NCI-H2107 treated with DMSO at 0.1 percent for 48 hours (cell line): ENCODE measurements at regions not wholly inside any gene's neighbourhood (a gene's known extent, or its start where the extent isn't known, plus 50 kb on each side); places are given as distances from the start of the nearest gene placed in this dataset.

Experiments
- DNase-seq: peaks from one replicate; lab custom pipeline; 2025; ENCODE audit not compliant: unreplicated experiment; lab: John Stamatoyannopoulos, UW

DNA sequence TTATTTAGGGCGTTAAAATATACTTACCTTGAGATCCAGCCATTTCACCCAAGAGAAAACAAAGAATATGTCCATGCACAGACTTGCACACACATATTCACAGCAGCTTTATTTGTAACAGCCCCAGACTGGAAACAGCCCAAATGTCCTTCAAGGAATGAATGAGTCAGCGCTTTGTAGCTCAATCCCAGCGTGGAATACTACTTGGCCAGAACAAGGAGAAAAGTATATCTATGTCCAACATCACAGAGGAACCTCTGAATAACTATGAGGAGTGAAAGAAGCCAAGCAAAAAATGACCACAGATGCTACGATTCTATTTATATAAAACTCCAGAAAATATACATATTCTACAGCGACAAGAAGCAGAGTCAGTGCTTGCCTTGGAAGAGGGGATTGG, 158.3 kb downstream of the ENGASE start:
- DNase-seq: no peak

DNA sequence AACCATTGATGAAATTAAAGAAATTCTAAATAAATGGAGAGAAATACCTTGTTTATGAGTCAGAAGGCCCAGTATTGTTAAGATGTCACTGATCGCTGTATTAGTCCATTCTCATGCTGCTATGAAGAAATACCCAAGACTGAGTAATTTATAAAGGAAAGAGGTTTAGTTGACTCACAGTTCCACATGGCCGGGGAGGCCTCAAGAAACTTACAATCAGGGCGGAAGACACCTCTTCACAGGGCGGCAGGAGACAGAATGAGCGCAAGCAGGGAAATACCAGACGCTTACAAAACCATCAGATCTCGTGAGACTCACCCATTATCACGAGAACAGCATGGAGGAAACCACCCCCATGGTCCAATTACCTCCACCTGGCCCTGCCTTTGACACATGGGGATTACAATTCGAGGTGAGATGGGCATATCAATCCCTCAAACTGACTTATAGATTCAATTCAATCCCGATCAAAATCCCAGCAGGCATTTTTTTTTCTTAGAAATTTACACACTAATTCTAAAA, 157.2 kb downstream of the ENGASE start:
- no peak for DNase-seq

DNA sequence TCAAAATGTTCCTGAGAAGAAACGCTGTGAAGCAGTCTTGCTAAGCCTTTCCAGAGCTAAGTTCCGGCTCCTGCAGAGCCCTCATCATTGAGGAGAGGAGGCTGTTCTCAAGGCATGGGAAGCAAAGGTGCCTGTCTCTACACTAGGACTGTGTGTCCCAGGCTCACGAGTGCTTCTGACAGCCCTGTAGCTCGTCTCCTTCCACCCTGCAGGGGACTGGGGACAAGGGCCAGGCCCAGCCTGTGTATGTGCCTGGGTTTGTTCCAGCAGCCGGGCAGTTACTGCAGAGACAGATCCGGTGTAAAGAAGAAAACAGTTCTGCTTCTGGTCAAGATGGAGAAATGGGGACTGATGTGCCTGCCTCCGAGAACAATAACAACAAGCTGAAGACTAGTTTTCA, 156.0 kb downstream of the ENGASE start:
- DNase-seq: no peak

DNA sequence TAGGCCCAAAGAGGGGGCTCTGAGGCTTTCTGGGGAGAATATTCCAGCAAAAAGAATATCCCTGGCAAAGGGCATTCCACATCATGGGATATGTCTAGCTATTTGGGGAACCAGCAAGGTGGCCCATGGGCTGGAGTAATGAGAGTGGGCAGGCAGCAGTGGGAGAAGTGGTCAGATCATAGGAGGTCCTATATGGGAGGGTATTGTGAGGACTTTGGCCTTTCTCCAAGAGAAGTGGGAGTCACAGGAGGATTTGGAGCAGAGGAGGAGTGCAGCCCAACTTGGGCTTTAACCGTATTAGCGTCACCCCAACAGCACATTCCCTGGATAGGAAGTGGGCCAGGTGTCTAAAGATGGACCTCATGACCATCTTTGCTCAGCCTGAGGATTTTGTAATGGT, 151.4 kb downstream of the ENGASE start:
- DNase-seq: no peak

DNA sequence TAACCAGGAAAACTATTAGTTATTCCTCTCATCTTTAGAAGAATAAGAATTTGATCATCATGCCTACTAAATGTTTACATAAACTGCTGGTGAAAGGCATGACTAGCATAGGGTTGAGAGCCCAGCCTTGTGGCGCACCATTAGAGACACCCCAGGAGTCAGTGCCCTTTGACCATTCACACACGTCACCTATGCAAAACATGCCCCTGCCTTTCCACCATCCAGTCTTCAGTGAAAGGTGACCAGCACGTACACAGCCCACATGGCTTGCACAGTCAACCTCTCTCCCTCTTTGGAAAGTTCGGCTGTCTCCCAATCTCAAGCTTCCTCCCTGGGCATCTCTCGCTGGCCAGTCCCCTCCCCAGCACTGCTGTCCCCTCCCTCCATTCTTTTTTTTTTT, 150.3 kb downstream of the ENGASE start:
- no peak for DNase-seq

DNA sequence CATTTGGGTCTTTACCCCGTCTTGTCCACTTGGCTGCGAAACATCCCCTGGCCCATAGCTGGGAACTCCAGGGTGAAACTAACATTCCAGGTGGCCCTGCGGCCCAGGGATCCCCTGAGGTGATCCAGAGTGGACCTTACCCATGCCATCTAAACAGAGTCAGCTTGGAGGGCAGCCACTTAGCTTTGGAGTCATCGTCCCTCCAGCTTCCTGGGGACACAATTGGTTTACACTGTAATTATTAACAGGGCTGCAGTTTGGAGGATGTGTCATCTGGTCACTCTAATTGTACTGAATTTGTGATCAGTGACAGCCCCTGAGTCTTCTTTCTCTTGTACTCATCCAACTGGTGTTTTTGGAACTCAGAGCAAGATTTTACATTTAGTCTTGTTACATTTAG, 149.9 kb downstream of the ENGASE start:
- DNase-seq: no peak

DNA sequence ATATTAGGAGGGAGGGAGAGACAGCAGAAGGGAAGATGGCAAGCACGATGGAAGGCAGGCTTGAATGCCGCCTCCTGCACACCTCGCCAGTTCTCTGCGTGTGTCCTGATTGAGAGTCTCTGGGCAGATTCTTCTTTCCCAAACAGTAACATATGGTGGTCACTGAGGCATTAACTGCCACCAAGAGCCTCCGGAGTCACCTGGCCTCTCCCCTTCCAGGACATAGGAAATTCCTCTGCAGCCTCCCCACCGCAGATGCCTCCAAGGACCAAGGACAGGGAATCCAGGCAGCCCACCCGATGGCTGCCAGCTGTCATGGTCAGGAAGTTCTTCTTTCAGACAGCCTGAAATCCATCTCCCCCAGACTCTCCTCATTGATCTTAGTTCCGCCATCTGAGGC, 149.3 kb downstream of the ENGASE start:
- no peak for DNase-seq

DNA sequence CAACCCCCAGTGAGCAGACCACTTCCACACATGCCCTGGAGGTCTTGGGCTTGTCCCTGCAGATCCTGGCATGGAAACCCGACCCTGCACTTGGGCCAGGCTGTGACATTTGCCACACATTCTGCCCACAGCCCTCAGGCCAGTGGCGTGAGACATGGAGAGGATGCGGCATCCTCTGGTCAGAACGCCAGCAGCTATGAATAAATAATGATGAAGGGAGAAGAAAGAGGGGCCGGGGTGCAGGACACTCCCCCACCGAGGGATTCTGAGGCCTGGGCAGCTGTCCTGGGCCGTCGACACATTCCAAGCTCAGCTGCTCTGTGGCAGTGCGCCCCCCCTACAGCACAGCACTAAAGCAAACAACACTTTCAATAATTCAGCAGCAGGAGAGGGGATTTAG, 148.8 kb downstream of the ENGASE start:
- no peak for DNase-seq

DNA sequence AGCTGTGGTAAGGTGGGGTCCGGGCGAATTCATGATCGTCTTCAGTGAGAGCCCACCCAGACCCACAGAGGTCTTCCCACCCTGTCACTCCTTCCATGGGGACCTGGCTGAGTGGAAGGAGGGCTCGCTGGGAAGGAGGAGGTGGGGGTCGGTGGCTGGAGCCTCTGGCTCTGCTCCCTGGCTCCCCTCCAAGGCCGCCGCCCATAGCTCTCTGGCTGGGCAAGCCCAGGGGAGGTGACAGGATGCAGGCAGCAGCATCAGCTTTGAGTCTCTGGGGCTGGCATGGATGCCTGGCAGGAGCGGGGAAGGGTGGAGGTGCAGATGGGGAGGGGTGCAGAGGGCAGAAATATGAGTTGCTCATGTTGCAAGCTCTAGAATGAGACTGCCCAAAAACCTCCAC, 147.0 kb downstream of the ENGASE start:
- no peak for DNase-seq

DNA sequence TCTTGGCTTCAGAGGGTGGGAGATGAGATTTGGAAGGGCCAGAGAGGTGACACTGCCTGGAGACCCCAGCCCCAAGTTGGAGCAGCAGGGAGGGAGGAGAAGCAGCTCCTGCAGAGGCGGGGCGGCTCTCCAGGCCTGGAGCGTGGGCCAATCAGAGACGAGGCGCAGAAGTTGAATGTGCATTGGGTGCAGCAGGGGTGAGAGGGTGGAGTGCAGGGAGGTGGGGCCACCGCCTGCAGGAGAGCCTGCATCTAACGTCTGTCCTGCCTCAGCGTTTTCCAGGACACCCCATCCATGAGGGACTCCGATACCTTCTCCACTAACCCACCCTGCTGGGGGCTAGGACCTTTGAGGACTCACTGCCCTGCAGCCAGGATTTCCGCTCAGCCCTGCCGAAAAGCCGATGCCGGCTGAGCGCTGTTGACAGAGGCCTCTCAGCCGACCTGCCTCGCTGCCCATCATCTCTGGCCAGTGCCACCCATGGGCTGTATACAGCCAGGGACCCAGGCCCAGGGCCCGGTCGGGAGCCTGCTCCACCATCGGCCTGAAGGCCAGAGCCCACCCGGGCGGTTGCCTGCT, 146.2 kb downstream of the ENGASE start:
- no peak for DNase-seq

DNA sequence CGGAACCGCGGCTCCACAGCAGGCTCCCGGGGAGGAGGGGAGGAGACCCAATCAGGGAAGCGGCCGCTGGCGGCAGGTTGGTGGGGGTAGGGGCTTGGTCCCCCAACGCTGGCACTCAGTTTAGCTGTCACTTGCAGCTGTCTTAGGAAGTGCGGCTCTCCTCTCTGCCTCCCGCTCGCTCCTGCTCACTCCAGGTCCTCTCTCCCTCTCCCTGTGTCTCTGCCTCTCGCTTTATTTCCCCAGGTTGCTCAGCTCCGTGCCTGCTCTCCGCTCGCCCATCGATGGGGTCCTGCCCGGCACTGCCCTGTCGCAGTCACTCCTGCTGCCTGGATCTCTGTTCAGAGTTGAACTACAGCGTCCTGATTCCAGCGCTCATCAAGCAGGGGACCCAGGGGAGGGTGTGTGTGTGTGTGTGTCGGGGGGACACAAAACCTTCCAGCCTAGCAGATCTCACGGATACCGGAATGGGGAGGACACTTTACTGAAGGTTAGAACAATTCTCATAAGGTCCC, 145.6 kb downstream of the ENGASE start:
- no peak for DNase-seq

DNA sequence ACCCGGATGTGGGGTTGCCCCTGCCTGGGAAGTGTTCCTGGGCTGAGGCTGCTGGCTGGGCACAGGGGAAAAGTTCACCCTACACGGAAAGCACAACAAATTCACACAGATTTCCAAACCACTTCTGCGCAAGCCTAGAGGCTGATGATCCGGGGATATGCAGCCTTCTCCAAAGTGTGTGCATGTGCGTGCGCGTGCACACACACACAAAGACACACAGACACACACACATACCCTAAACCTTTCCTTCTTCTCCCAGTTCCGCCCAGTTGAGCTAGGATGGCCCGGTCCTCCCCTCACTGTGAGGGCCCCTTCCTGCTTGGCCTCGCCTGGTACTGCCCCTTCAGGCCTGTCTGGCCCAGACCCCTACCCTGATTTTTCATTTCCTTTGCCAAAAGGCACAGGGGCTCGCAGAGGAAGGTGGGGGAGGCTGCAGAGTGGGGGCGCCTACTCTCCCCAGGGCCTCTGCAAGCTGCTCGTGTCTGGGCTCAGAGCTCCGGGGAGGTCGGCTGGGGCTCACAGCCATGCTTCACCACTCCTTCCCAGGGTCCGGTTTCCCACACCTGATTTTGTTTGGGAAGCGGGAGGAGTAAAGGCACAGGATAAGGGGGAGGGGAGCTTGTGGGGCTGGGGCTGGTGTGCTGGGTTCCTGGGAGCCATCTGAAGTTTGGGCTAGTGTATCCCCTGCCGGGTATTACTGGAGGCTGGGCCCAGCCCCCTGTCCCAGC, 144.7 kb downstream of the ENGASE start:
- no peak for DNase-seq

DNA sequence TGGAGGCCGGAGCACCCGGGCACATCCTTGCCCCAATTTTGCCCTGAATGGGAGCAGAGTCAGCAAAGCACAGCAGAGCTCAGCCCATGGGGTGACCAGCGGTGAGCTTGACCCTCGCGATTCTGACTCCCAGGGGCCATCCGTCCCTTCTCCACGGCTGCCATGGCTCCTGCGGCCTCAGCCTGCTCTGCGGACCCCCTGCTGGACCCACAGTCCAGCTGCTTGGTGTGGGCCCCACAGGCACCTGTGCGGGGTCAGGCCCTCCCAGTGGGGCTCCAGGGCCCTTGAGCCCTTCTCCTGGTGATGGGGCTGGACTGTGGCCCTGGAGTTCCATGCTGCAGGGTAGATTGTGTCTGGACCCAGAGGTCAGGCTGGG, 144.2 kb downstream of the ENGASE start:
- DNase-seq: no peak

DNA sequence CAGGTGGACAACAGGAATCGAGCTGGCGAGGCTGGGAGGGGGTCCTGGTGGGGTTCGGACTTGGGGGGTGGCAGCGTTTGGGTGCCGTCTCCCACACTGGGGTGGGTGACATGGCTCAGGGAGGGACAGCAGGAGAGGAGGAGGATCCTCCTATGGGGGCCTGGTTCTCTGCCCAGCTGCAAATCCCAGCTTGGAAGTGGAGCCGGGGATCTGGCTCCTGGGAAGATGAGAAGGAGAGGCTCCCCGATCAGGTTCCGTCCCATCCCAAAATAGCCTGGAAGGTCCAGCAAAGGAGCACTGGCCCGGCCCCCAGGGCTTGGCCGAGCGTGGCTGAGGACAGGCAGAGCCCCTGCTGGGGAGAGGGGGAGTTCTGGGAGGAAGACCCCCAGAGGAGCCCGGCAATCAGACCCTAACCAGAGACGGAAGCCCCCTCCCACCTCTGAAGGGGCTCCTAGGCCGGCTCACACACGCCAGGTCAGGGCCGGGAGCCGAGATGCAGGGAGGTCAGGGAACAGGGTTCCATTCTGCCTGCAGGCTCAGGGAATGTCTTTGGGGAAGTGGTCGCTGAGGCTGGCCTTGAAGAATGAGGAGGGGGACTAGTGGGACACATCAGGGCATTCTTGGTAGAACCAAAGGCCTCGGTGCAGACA, 143.7 kb downstream of the ENGASE start:
- no peak for DNase-seq

DNA sequence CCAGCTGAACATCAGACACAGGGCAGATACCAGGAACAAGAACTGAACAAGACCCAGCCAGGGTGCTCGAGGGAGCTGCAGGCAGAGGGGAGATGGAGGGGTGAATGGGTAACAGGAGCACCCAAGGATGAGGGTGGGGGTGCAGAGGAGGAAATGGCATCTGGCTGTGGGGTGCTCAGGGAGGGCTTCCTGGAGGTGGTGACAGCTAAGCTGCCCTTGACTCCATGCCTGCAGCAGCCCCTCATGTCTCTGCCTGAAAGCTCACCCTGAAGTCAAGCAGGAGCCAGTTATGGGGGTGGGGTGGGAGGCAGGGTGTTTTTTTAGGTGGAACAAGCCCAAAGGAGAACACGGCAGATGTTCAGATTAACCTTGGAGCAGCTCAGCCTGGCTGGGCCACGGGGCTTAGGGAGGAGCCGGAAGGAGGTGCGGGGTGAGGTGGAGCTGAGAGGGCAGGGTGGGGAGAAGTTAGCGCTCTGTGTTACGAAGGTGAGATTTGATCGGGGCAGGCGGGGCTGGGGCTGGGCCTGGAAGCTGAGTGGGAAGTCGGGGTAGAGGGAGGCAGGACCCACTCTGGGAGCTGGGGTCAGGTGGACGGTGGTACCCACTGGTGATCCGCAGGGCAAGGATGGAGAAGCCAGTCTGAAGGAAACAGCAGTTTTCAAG, 143.0 kb downstream of the ENGASE start:
- DNase-seq: no peak

DNA sequence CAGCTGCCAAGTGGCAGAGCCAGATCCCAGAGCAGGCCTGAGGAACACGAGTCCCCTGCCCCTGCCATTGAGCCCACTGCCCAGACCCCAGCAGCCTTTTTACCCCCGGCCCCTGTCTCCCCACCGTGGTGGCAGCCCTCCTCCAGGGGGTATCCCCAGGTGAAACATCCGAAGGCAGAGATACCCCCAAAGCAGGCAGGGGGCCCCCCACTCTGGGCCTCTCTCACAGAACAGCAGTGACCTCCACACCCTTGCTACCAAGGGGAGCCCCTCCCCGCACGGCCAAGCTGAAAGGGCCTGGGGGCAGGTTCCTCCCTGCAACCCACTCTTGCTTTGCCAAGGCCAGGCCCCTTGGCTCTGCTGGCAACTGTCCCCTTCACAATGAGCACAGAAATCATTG, 142.2 kb downstream of the ENGASE start:
- DNase-seq: no peak

DNA sequence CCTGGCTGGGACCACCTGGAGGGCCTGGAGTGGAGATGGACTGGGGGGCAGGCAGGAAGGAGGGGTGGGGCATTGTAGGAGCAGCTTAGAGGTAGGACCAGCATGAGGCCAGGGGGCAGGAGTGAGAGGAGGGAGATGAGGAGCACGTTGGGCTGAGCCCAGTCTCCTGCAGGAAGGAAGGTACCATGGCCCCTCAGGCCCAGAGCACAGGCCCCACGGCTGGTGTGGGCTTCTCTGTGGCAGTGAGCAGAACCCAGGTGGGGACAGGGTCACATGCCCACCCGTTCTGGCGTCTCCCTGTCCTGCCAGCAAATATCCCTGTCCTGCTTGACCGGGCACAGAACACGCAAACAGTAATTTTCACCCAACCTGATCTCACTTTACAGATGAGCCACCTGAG, 141.8 kb downstream of the ENGASE start:
- DNase-seq: no peak

DNA sequence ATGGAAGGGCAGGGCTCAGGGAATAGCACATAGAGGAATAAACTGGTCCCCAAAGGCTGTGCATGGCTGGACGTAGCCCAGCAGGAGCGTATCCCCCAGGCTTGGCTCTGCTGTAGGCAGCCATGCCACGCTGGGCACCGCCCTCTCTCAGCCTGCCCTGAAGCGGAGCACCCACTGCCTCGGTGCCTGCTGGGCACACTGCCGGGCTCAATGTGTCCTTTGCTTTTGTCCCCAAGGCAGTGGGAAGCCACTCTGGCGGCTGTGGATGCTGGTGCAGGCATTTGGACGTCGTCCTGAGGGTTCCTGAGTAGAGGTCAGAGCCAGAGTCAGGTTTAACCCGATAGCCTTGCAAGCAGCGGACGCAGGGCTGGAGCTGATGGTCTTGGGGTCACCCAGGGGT, 141.0 kb downstream of the ENGASE start:
- no peak for DNase-seq

DNA sequence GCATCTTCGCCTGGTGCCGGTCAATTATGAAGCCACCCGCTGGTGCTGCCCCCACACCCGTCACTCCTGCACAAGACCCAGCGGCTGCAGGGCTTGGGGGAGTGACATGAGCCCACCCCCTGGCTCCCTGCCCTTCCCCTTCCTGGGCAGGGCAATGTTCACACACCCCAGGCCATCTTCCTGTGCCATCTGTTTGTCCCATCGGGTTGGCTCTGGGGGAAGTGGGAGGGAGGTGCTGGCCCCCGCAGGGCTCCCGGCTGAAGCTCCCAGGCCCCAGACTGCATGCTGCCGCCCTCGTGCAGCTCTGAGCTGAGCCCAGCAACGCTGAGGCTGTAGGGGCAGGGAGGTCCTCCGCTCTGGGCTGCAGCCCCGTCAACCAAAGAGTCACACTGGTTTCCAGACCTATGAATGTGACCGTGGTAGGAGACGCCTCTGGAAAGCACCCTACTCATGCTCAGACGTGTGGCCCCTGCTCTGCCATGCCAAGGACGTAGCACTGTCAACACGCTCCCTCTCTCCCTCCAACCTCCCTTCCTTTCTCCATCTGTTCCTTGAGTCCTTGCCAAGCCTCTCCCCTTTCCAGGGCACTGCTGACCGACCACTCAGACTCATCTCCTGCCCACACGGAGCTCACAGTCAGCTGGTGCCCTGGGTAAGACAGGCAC, 140.4 kb downstream of the ENGASE start:
- no peak for DNase-seq

DNA sequence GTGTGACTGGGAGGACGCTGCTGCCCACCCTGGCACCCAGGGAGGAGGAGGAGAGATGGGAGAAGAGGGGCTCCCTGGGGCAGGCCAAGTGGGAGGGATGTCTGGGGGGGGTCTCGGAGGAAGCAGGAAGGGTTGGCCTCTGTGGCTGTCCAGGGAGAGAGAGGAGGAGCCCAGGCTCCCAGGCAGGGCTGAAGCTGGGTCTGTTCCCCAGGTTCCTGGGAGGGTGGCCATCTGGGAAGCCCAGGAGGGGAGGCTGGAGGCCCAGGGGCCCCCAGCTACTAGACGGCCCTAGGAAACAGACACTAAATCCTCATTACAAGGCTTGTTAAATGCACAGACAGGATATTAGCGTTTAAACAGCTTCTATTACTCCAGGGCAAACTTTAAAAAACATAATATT, 139.8 kb downstream of the ENGASE start:
- no peak for DNase-seq

DNA sequence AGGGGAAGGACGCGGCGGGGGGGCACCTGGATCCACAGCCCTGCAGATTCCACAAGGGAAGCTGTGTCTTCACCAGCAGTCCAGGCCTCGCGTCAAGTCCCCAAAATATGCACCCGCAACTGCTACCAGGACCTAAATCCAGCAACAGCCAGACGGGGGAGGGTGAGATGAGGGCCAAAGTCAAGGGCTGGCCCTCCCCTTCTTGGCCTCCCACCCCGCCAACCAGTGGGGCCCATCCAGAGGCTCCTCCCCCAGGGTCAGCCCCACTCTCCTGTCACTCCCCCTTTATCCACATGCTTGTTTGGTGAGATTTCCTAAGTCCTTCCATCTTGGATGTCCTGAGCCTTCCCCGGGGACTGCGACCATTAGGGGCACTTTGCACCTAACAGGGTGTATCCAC, 138.7 kb downstream of the ENGASE start:
- DNase-seq: no peak
